22Rv1 (cell line): ENCODE measurements at regions not wholly inside any gene's neighbourhood (a gene's known extent, or its start where the extent isn't known, plus 50 kb on each side); places are given as distances from the start of the nearest gene placed in this dataset.

ENCODE experiments used
- CTCF ChIP-seq: fragments of 450-650 bp; IDR thresholded peaks from 2 replicates; pipeline ENCODE4 v1.5.1; 2017; ENCODE audit warnings: mild to moderate bottlenecking
- ZFX ChIP-seq: fragments of 450-650 bp; IDR thresholded peaks from 2 replicates; pipeline ENCODE4 v1.6.1; 2017; ENCODE audit warnings: antibody characterized with exemption, borderline replicate concordance

GRCh38 chr11:109088086-109088485 lies 333.9 kb upstream of the C11orf87 start:
- TF ChIP-seq CTCF = no peak
- no peak for TF ChIP-seq ZFX
